ENCODE measurements at regions not wholly inside any gene's neighbourhood (a gene's known extent, or its start where the extent isn't known, plus 50 kb on each side); places are given as distances from the start of the nearest gene placed in this dataset.

DNA sequence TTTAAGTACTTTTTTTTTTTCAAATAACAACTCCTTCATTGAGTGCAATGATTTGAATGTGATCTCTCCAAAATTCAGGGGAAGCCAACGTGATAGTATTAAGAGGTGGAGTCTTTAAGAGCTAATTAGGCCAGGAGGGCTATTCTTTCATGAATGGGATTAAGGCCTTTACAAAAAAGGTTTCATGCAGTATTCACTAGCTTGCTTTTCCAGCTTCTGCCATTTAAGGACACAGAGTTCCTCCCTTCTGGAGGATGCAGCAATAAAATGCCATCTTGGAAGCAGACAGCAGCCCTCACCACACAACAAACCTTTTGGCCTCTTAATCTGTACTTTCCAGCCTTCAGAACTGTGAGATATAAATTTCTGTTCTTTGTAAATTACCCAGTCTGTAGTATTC, 586.8 kb upstream of the LMO3 start:
- H3K4me3 ChIP-seq (ENCODE audit: low read depth, low read length), result no peak overlapping the region
- TF ChIP-seq, protein P1, sequence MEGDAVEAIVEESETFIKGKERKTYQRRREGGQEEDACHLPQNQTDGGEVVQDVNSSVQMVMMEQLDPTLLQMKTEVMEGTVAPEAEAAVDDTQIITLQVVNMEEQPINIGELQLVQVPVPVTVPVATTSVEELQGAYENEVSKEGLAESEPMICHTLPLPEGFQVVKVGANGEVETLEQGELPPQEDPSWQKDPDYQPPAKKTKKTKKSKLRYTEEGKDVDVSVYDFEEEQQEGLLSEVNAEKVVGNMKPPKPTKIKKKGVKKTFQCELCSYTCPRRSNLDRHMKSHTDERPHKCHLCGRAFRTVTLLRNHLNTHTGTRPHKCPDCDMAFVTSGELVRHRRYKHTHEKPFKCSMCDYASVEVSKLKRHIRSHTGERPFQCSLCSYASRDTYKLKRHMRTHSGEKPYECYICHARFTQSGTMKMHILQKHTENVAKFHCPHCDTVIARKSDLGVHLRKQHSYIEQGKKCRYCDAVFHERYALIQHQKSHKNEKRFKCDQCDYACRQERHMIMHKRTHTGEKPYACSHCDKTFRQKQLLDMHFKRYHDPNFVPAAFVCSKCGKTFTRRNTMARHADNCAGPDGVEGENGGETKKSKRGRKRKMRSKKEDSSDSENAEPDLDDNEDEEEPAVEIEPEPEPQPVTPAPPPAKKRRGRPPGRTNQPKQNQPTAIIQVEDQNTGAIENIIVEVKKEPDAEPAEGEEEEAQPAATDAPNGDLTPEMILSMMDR (IDR thresholded peaks at IDR 0.05; ENCODE audit: borderline replicate concordance, insufficient read depth, low read depth, low read length), result no peak

DNA sequence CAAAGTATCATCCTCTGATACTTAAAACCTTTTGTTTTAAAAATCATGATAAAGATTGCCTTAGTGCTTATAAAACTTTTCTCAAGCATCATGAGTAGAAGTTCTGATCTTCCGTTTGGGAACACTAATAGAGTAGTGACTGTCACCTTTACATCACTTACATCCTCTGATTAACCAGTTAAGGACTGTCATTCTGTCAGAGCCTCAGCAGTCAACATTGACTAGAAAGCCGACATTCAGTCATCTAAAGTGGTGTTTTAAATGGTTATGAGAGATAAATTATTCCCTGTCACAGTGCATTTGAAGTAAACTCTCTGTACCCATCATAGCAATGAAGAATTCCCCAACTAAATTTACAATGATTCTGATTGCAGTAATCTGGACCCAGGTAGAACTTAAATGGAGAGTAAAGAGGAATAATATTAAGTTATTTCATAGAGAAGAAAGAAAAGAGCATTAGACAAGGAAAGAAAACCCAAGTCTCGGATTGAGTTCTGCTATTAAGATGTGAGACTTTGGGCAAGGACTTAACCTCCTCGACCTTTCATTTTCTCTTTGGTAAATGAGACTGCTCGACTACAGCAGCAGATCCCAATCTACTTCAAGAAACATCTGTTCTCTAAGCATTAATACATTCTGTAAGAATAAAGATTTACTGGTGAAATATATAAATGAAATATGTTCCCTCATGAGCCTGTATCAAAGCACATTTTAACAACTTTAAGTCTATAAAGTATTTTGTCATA, 563.9 kb upstream of the LMO3 start:
- no peak overlapping the region for H3K4me3 ChIP-seq (ENCODE audit: low read depth, low read length)
- TF ChIP-seq, protein P1 (IDR thresholded peaks at IDR 0.05; ENCODE audit: borderline replicate concordance, insufficient read depth, low read depth, low read length), result no peak

DNA sequence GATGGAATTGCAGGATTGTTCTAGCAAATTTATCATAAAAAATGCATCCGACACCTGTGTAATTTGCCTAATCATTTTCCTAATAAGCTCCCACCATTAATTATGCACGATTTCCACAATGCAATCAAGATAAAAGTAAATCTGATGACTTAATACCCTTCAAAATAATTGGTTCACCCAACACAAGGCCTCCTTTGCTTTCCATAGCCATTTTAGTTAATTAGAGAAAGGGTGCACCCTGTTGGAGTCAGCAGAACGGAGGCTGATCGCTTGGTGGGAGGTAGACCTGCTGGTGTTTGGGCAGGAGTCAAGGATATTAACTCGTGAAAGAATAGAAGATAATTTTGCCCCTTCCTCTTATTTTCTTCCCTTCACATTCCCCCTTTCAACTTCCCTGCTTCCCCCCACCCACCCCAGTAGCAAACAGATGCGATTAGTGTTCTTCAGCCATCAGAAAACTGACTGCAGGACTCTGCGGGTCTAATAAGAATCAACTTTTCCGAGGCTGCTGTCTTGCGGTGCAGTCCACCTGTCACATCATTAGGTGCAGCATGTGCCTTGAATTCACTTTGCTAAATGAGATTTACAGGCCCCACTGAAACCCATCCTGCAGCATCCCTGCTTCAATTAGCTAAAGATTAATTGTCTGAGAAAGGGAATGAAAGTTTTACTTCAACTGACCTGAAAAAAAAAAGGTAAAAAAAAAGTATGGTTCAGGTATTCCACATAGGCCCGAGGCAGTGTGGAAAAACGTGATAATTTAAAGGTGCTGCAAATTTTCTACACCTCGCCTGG, 553.7 kb upstream of the LMO3 start:
- H3K4me3 ChIP-seq (ENCODE audit: low read depth, low read length), result no peak overlapping the region
- TF ChIP-seq, protein P1 (IDR thresholded peaks at IDR 0.05; ENCODE audit: borderline replicate concordance, insufficient read depth, low read depth, low read length), result no peak

DNA sequence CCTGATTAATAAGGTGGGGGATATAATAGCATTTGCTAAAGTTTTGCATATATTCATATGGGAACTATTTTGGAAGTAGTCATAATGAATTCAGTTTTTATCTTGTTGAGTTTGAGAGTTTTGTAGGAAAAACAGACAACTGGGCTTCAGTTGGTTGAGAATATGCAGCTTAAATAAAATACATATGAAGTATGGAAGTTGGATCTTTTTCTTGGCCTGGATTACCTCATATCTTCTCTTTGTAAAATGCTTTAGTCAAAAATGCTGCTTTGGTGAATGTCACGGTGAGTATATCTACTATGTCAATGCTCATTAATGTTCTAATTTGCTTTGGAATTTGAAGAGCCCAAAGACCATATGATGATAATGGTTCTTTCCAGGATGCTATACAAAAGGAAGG, 552.2 kb upstream of the LMO3 start:
- H3K4me3 ChIP-seq (ENCODE audit: low read depth, low read length), result no peak overlapping the region
- TF ChIP-seq, protein P1 (IDR thresholded peaks at IDR 0.05; ENCODE audit: borderline replicate concordance, insufficient read depth, low read depth, low read length), result no peak

DNA sequence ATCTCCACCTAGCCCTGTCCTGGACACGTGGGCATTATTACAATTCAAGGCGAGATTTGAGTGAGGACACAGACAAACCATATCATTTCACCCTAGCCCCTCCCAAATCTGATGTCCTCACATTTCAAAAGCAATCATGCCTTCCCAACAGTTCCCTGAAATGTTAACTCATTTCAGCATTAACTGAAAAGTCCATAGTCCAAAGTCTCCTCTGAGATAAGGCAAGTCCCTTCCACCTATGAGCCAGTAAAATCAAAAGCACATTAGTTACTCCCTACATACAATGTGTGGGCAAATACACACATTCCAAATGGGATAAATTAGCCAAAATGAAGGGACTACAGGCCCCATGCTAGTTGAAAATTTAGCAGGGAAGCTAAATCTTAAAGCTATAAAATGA, 546.0 kb upstream of the LMO3 start:
- no peak overlapping the region for H3K4me3 ChIP-seq (ENCODE audit: low read depth, low read length)
- TF ChIP-seq, protein P1 (IDR thresholded peaks at IDR 0.05; ENCODE audit: borderline replicate concordance, insufficient read depth, low read depth, low read length), result no peak

DNA sequence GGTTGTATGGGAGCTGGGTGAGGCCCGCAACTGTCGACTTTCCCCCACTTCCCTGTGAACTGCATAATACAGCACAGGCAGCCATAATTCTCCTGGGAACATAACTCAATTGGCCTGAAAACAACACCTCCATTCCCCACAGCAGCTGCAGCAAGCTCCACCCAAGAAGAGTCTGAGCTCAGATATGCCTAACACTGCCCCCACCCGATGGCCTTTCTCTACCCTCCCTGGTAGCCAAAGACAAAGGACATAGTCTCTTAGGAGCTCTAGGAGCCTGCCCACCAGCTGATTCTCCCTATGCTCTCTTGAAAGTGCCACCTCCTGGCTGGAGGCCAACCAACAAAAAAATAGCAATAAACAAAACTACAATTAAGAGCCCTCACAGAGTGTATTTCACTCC, 542.7 kb upstream of the LMO3 start:
- no peak overlapping the region for H3K4me3 ChIP-seq (ENCODE audit: low read depth, low read length)
- TF ChIP-seq, protein P1 (IDR thresholded peaks at IDR 0.05; ENCODE audit: borderline replicate concordance, insufficient read depth, low read depth, low read length), result no peak

DNA sequence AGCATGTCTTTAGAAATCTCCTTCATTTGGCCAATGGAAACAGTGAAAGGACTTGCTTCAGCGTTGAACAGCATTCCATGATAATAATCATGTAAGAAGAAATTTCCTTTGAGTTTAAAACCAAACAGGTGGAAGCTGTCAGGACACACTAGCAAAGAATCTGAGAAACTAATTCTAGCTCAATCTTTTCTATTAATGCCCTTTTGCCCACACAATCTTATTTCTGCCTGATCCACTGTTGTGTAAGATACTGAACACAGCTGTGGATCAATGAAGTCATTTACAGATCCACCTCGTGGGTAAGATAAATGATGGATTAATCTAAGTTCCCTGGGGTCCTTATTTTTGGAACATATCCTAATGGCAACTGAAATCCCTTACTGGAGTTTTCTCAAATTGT, 536.9 kb upstream of the LMO3 start:
- TF ChIP-seq, protein P1 (IDR thresholded peaks at IDR 0.05; ENCODE audit: borderline replicate concordance, insufficient read depth, low read depth, low read length), result no peak
- H3K4me3 ChIP-seq (ENCODE audit: low read depth, low read length), result no peak overlapping the region
